ENCODE measurements at regions not wholly inside any gene's neighbourhood (a gene's known extent, or its start where the extent isn't known, plus 50 kb on each side); places are given as distances from the start of the nearest gene placed in this dataset.
"Not testable (repeated sequence)": the region's sequence is repeated elsewhere in the genome, so short reads cannot be mapped to it uniquely, and the experiment has no call there.

GRCh38 chr3:80334534-80334933 lies 566.7 kb upstream of the ROBO1 start:
- no peak for DNase-seq (ENCODE audit: low spot score)

DNA sequence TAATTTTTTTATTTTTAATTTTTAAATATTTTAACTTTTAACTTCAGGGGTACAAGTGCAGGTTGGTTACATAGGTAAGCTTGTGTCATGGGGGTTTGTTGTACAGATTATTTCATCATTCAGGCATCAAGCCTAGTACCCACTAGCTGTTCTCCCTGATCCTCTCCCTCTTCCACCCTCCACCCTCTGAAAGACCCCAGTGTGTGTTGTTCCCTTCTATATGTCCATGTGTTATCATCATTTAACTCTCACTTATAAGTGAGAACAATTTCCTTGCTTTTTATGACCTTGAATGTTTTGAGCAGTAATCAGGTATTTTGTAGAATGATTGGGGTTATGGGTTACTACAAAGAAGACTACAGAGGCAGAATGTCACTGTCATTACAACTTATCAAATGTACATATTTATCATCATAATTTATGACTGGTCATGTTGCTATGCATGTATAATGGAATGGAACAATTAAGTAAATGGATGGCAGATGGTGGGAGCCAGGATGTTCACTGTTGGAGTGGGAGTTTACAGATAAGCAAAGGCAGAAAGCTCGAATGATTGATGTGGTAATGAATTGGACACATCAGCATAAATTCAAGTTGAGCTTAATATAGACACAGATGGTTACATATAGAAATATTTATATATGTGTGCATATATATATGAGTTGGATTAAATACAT lies 563.8 kb upstream of the ROBO1 start:
- DNase-seq (ENCODE audit: low spot score) = no peak

DNA sequence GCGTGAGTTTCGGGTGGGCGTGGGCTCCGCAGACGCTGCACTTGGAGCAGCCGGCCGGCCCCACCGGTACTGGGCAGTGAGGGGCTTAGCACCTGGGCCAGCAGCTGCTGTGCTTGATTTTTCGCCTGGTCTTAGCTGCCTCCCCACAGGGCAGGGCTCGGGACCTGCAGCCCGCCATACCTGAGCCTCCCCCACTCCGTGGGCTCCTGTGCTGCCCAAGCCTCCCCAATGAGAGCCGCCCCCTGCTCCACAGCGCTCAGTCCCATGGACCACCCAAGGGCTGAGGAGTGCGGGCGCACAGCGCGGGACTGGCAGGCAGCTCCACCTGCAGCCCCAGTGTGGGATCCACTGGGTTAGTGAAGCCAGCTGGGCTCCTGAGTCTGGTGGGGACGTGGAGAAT lies 546.7 kb upstream of the ROBO1 start:
- DNase-seq (ENCODE audit: low spot score) = not testable (repeated sequence)

DNA sequence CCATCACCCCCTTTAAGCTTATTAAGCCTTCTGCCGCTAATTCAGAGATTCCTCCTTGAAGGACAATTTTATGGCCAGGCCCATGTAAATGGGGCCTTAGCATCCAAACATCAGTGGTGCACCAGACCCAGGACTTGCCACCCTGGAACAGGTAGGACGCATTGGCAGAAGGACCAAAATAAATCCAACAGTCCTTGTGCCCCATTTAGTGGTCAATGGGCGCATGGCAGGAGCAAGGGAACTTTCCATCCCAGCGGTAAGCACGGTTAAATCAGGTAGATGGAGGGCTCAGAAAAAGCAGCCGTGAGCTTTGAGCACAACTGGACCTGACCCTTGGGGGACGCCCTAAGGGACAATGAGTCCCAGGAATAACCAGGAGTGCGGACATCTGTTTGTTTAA lies 540.8 kb upstream of the ROBO1 start:
- DNase-seq (ENCODE audit: low spot score) = no peak

DNA sequence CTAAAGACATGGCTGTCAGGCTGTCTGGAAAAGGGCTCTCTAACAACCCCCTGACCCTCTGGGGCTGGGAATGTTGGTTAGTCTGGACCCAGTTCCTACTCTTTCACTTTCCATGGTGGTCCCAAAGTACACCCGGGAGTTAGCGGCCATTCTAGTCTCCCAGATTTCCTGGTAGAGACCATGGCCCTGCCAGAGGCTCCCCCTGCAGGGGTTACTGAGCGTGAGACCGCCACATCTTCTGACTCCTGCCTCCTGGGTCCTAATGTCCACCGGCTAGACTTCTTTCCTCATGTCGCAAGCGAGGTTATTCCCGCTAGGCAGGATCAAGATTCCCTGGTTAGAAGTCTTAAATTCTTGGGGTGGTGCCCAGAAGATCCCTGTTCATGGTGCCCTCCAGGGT lies 540.0 kb upstream of the ROBO1 start:
- no peak for DNase-seq (ENCODE audit: low spot score)

DNA sequence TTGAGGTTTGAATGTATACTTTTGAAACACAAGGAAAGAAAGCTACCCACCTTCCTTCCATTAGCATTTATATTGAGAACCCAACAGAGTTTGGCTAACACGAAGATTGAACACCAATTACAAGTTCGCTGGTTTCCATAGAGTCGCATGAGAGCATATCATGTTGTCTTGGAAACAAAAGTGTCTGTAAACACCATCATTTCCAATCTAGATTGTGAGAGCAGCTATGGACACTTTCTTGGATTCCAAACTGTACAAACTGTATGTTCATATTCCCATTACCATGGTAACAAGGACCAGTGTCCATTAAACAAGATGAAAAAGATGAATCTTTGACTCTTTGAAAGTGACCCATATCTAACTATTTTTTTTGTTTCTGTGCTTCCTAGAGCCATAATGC lies 529.9 kb upstream of the ROBO1 start:
- no peak for DNase-seq (ENCODE audit: low spot score)

- no peak for DNase-seq (ENCODE audit: low spot score)
Observed at GRCh38 chr3:80285388-80285787, 517.6 kb upstream of the ROBO1 start.

- DNase-seq (ENCODE audit: low spot score) = no peak
Observed at GRCh38 chr3:80283783-80284182, 516.0 kb upstream of the ROBO1 start.

DNA sequence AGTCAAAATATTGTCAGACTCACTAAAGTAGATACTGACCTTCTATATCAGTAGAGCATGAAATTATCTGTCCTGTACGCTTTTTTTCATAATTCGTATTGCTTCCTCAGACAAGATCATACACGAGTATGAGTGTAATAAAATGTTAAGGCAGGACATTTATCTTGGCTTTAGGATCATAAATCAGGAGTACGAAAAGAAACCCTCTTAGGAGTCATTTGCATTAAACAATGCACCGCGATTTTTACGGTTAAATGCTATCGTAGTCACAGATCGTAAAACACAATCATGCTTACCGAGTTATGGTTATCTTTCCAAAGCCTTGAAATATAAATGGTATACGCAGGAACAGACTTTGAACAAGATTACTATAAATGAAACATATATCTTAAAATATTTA lies 510.3 kb upstream of the ROBO1 start:
- no peak for DNase-seq (ENCODE audit: low spot score)

DNA sequence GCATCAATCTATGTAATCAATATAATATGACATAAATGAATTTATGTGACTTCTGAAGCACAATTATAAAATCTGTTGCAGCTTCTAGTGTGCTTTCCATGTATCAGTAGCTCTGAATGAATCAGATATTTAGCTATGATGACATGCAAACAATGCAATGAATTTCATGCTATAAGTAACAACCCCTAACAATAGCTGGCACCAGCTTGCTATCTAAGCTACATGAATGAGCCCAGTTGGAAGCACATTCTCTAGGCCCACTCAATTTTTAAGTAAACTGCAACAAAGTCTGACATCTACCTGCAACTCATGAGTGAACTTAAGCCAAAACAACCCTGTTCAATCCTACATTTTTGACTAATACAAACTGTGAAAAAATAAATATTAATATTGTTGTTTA lies 507.3 kb upstream of the ROBO1 start:
- DNase-seq (ENCODE audit: low spot score) = no peak

DNA sequence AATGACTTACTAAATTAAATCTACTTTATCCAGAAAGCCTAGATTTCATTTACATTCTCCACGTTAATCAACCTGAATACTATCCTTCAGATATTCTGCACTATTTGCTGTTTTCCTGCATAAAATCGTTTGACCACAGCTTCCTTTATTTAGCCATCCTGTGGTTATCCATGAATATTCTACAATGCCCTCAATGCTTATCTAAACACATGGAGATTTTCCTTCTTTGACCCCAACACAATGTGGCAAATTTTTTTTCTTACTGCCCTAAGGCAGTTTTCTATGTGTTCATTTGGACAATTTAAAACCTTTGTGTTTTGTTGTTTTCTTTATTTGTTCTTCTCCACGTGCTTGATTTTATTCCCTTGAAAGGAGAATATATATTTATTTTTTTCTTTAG lies 495.5 kb upstream of the ROBO1 start:
- DNase-seq (ENCODE audit: low spot score) = no peak

DNA sequence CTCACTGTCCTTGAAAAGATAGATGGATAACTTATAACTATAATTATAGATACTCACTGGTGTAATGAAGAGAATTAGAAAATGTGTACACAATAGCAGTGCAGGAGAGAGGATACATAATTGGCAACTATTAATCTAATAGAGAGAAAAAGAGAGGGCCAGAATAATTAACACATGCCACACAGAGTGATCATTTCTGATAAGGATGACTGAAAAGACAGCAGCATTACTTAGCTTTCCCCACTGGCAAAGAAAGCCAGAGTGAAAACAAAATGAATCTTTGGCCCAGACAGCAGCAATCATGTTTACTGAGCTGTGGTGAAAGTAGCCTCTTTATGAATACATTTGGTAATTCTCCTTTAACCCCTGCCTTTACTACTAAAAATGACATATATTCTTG lies 493.3 kb upstream of the ROBO1 start:
- no peak for DNase-seq (ENCODE audit: low spot score)

DNA sequence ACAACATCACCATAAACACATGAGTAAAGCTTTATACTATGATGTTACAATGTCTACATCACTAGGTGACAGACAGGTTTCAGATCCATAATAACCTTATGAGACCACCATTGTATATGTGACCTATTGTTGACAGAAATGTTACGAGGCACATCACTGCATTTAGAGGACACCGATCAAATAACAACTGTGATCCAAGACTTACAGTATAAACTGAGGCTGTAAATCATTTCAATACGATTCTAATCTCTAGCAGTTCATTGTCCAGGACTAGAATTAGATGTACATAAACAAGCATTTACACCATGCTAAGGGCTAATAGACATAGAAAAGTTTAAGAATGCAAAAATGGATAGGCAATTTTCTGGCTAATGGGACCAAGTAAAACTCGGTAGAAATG lies 491.9 kb upstream of the ROBO1 start:
- DNase-seq (ENCODE audit: low spot score) = no peak

GRCh38 chr3:80252113-80252512 lies 484.3 kb upstream of the ROBO1 start:
- no peak for DNase-seq (ENCODE audit: low spot score)

- DNase-seq (ENCODE audit: low spot score) = no peak
Observed at GRCh38 chr3:80247766-80248165, 480.0 kb upstream of the ROBO1 start.

DNA sequence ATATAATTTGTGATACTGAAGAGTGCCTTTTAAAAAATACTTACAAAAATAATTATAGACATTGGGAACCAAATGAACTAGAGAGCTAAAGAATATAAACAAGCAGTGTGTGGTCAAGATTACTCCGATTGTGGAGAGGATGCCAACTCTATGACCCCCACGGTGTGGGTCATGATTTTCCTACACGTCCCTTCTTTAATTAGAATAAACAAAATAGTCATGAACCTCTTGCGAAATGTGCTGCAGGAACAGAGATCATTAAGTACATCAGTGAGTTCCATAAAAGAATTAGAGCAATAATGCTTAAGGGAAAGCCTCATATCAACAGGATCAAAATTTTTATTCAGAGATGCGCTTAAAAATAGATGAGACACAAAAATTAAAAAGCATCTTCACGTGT lies 476.6 kb upstream of the ROBO1 start:
- DNase-seq (ENCODE audit: low spot score) = no peak

- no peak for DNase-seq (ENCODE audit: low spot score)
Observed at GRCh38 chr3:80241791-80242190, 474.0 kb upstream of the ROBO1 start.

DNA sequence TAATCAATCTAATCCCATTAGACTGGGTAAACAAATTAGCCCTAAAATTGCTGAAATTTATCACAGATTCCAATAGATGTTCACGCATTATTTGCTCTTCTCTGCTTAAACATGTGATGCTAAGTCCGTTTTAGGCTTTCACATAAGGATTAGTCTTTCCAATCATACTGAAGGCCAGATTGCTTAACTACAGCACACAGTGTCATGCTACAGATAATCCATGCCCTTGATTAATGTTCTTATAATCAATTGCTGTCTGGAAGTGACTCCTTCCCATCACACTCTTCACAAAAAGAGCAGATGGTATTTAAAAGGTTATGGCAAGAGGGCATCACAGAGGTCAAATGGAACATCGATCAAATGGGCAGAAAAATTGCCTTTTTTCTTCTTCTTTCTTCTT lies 471.5 kb upstream of the ROBO1 start:
- no peak for DNase-seq (ENCODE audit: low spot score)

DNA sequence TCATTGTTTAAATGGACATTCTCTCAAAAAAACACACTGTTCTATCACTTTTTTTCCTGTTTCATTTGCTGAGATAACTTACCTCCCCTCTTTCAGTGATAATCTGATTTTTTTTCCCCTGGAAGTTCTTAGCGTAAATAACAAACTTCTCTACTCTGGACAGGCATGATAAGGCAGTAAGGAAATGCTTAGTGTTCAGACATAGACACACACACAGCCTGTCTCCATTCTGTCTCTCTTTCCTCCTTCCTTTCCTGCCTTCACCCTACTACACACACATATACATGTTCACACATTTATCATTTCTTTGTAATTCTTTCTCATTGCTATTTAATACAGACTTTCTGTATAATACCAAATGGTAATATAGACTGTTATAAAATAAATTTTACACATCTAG lies 470.8 kb upstream of the ROBO1 start:
- DNase-seq (ENCODE audit: low spot score) = no peak

GRCh38 chr3:80238152-80238551 lies 470.4 kb upstream of the ROBO1 start:
- DNase-seq (ENCODE audit: low spot score) = no peak

GRCh38 chr3:80234706-80235105 lies 466.9 kb upstream of the ROBO1 start:
- no peak for DNase-seq (ENCODE audit: low spot score)

DNA sequence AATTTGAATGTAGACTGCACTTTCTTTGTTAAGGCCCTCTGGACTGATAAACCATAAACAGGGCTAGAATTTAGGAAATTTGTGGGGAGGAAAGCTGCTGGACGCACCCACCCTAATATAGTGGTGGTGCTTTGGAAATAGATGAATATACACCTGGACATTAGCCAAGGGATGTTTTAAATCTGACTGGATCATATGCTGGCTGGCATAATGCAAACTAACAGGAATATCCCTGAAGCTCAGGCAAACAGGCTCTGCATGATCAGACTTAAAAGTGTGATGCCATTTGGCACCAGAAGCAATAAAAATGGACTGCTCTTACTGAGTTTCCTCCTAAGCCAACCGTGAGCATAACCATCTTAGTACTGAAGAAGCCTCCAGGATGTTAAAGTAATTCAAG lies 465.8 kb upstream of the ROBO1 start:
- DNase-seq (ENCODE audit: low spot score) = no peak

DNA sequence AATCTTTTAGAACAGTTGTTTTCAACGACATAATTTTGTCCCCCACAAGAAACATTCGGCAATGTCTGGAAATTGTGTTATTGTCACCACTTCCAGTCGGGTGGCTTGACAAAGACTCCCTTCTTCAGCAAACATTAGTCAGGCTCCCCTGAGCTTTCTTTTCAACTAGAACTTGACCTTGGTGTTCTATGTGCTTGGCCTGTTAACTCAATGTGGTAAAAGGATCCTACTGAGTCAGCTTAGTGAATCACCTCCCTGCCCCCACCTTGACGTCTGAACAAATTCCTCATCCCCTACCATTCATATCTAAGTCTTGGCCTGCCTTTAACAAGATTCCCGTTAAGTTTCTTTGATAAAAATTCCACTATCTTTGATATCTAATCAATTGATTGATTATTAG lies 465.0 kb upstream of the ROBO1 start:
- no peak for DNase-seq (ENCODE audit: low spot score)

GRCh38 chr3:80230962-80231361 lies 463.2 kb upstream of the ROBO1 start:
- no peak for DNase-seq (ENCODE audit: low spot score)

DNA sequence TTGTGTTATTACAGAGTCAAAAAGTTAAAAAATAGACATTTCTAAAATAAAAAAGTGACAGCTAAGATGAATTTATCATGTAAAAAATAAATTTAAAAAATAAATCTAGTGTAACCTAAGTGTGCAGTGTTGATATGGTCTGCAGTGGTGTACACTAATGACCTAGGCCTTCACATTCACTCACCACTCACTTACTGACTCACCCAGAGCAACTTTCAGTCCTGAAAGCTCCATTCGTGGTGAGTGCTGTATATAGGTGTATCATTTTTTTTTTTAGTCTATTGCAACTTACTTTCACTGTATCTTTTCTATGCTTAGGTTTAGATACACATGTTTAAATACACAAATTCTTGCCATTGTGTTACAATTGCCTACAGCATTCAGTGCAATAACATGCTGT lies 459.4 kb upstream of the ROBO1 start:
- no peak for DNase-seq (ENCODE audit: low spot score)
